Right lobe of liver (tissue), 4 donors: ENCODE measurements at regions not wholly inside any gene's neighbourhood (a gene's known extent, or its start where the extent isn't known, plus 50 kb on each side); places are given as distances from the start of the nearest gene placed in this dataset.

Experiments
- CTCF ChIP-seq, 4 donors: fragments of 200-600 bp in 3 of 4; fragments of 450-650 bp in 1 of 4; IDR thresholded peaks; one replicate each; pipeline versions ENCODE4 v1.5.1 to v1.8.0; 2016 to 2022; ENCODE audit warnings: antibody characterized with exemption in 4 of 4, mild to moderate bottlenecking in 2 of 4
- POLR2A ChIP-seq: fragments of 450-650 bp; IDR thresholded peaks from one replicate; pipeline ENCODE4 v1.6.1; 2017; ENCODE audit warnings: antibody characterized with exemption, mild to moderate bottlenecking
- donor health status: DM: no; HTN: no; CAD: no.
- donor health status: DM: no; HTN: no; CAD: no.
- donor health status: DM: no; HTN: yes; CAD: no.

GRCh38 chr11:104369761-104370160 lies 205.8 kb upstream of the PDGFD start:
- TF ChIP-seq CTCF (IDR thresholded peaks at IDR 0.05) (no peak), POLR2A (no peak)
